ENCODE measurements at regions not wholly inside any gene's neighbourhood (a gene's known extent, or its start where the extent isn't known, plus 50 kb on each side); places are given as distances from the start of the nearest gene placed in this dataset.

DNA sequence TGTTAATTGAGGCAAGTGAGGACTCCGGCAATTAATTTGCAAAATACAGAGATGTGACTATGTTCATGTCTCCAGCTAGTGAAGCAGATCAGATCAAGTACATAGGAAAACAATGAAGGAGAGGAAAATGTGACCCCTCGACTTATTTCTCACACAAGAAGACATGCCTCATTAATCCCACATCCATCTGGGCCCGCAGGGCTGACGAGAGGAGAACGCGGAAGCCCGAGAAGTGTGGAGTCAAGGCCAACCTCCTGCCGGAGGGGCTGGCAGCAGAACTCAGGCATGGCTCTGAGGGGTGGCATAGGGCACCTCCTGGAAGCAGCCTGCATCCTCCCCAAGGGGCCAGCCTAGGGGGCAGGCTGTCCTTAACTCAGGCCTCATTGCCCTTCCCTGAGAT lies 54.4 kb downstream of the ZNF503 start:
- DNase-seq (ENCODE audit: low read depth), result no peak

GRCh38 chr10:75345738-75346137 lies 55.8 kb downstream of the ZNF503 start:
- no peak for DNase-seq (ENCODE audit: low read depth)

DNA sequence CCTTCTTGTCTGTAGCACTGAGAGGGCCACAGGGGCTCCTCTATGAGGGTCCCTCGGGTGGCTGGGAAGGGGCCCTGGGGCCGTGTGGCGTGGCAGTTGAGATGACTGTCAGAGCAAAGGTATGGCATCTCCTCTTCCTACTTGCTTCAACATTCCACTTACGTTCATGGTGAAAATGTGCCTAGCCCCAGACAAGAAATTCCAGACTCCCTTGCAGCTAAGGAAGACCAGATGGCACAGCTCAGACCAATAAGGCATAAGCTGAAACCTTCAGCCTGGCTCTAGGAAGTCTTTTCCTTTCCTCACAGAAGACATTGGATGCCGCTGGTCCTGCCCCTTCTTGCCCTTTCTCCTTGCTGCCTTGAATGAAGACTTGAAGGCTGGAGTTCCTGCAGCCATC lies 57.4 kb downstream of the ZNF503 start:
- no peak for DNase-seq (ENCODE audit: low read depth)

- DNase-seq (ENCODE audit: low read depth), result no peak
These were observed 59.2 kb downstream of the ZNF503 start for GRCh38 chr10:75342397-75342796.

- no peak for DNase-seq (ENCODE audit: low read depth)
These were observed 65.6 kb downstream of the ZNF503 start for GRCh38 chr10:75335983-75336382.

GRCh38 chr10:75335191-75335590 lies 66.4 kb downstream of the ZNF503 start:
- no peak for DNase-seq (ENCODE audit: low read depth)

DNA sequence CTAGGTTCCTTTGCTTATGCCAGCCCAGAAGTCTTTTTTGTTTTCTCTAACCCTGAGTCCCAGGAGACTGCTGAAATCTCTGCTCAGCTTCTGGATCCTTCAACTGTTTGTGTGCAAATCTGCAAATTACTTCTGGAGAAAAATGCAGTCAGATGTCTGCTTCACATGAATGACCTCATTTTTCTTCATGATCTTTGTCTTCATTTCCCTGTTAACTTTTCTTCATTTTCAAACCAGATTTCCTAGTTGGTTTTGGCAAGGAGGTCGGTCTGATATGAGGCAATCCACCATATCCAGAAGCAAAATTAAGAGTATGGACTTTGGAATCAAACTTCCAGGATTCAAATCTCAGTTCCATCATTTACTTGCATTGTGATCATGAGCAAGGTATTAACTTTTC lies 66.8 kb downstream of the ZNF503 start:
- no peak for DNase-seq (ENCODE audit: low read depth)

- no peak for DNase-seq (ENCODE audit: low read depth)
These were observed 69.5 kb downstream of the ZNF503 start for GRCh38 chr10:75332081-75332480.

- no peak for DNase-seq (ENCODE audit: low read depth)
These were observed 70.5 kb downstream of the ZNF503 start for GRCh38 chr10:75331081-75331480.

- DNase-seq (ENCODE audit: low read depth), result no peak
These were observed 72.3 kb downstream of the ZNF503 start for GRCh38 chr10:75329190-75329745.

DNA sequence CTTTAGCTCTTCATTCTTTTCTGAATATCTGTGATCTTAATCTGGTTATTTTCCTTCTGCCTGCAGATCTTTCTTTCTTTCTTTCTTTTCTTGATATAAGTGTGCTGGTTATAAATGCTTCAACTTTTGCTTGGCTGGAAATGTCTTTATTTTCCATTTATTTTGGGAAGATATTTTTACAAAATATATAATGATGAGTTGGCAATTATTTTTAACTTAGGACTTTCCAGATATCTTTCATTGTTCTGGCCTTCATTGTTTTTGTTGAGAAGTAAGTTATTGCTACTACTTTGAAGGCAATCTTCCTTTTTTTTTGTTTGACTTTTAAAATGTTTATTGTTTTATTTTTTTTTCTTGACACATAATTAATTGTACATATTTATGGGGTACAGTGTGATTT lies 75.3 kb downstream of the ZNF503 start:
- no peak for DNase-seq (ENCODE audit: low read depth)

- no peak for DNase-seq (ENCODE audit: low read depth)
These were observed 82.3 kb downstream of the ZNF503 start for GRCh38 chr10:75319274-75319673.

- no peak for DNase-seq (ENCODE audit: low read depth)
These were observed 78.8 kb upstream of the COMTD1 start for GRCh38 chr10:75314570-75314969.

- no peak for DNase-seq (ENCODE audit: low read depth)
These were observed 76.7 kb upstream of the COMTD1 start for GRCh38 chr10:75312440-75312839.

DNA sequence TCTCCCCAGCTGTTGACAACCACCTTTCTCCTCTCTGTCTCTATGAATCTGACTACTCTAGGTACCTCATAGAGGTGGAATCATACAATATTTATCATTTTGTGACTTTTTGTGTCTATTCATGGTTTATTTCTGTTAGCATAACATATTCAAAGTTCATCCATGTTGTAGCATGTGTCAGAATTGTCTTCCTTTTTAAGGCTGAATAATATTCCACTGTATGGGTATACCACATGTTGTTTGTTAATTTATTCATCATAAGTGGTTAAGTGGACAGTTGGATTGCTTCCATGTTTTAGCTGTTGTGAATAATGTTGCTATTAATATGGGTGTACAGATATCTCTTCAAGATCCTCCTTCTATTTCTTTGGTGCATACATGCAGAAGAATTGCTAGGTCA lies 69.9 kb upstream of the COMTD1 start:
- DNase-seq (ENCODE audit: low read depth), result no peak

GRCh38 chr10:75304741-75305390 lies 69.1 kb upstream of the COMTD1 start:
- DNase-seq (ENCODE audit: low read depth), result no peak

GRCh38 chr10:75304313-75304712 lies 68.6 kb upstream of the COMTD1 start:
- no peak for DNase-seq (ENCODE audit: low read depth)

- DNase-seq (ENCODE audit: low read depth), result no peak
These were observed 67.5 kb upstream of the COMTD1 start for GRCh38 chr10:75303045-75303777.

- no peak for DNase-seq (ENCODE audit: low read depth)
These were observed 66.3 kb upstream of the COMTD1 start for GRCh38 chr10:75302029-75302428.

DNA sequence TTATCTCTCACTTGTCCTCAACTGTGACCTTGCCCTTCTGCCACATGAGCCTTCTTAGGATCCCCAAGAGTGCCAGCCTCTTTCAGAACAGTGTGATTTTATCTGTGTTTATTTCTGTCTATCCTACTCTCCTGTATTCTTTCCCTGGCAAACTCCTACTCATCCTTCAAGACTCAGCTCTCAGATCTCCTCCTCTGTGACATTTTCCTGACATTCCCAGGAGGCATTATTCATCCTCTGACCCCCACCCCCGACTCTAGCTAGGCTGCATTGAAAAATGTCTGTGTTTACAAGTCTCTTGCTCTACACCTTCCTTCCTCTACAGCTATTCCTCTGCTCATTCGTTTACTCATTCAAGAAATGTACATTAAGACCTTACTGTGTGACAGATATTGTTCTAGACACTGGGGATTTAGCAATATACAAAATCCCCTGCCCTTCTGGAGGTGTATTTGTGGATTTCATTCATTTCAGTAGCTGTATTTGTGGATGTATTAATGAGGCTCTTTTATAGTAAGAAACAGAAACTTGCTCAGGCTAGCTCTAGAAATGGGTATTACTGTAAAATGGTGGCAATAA lies 61.4 kb upstream of the COMTD1 start:
- DNase-seq (ENCODE audit: low read depth), result no peak

DNA sequence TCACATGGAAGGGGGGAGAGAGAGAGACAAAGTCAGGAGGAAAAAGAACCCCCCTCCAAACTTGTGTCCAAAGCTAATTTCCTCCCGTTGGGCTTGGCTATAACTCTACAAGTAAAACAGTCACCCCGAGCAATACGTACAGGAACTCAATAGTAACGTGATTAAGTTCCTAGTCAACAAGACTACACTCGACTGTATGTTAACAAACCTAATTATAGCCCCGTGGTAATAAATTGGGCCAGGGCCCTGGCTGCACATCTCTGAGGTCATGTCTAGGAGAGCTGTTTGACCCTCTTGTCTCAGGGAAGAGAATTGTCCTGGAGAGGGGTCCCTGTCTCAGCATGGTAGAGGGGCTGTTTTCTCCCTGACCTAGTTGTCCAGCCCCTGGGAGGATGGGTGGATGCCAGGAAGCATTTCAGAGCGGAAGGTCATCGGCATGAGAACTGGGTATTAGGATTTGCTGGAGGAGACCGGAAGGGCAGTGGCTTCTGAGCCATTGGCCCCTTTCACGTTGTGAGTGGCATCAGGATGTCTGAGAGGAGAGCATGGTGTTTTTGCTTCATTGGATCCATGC lies 60.2 kb upstream of the COMTD1 start:
- DNase-seq (ENCODE audit: low read depth), result no peak

- DNase-seq (ENCODE audit: low read depth), result peak; percentile 48
These were observed 59.3 kb upstream of the COMTD1 start for GRCh38 chr10:75294866-75295701.
